Panc1 (cell line): ENCODE measurements at regions not wholly inside any gene's neighbourhood (a gene's known extent, or its start where the extent isn't known, plus 50 kb on each side); places are given as distances from the start of the nearest gene placed in this dataset.

Experiments used
- ATAC-seq: fragments of 200-7000 bp; cut with Tn5 transposase; 2 replicates; pipeline ENCODE4 v1.9.1; 2020; ENCODE audit warnings: mild to moderate bottlenecking, moderate library complexity
- BruUV-seq: library from RNA; stranded (reverse); fragments of 400-500 nt; replicated peaks from 2 replicates; lab custom pipeline; 2021; lab: Mats Ljungman, UMichigan
- CTCF ChIA-PET: fragments of 300-600 bp; sonication (Branson Sonifier 250); formaldehyde crosslinking; loops from one replicate; lab custom pipeline; 2022; ENCODE audit warnings: antibody characterized with exemption; lab: Charles Lee
- POLR2A ChIA-PET: fragments of 300-600 bp; sonication (Branson Sonifier 250); formaldehyde crosslinking; loops from one replicate; lab custom pipeline; 2022; ENCODE audit warnings: antibody characterized with exemption; lab: Charles Lee
- DNase-seq: peaks from one replicate; pipeline ENCODE4 v3.0.0-alpha.2; 2010; ENCODE audit warnings: low read depth, low spot score
- H3K27ac ChIP-seq: 2 replicates; pipeline ENCODE4 v1.5.1; 2011; ENCODE audit warnings: mild to moderate bottlenecking, low read length, inconsistent platforms
- H3K27me3 ChIP-seq: fragments of 200-500 bp; sonication (Bioruptor generic); 2 replicates; pipeline ENCODE4 v1.6.0; 2014; ENCODE audit warnings: low read length, inconsistent platforms; ENCODE audit not compliant: control insufficient read depth, insufficient read depth
- H3K36me3 ChIP-seq: fragments of 200-500 bp; sonication (Bioruptor generic); 2 replicates; pipeline ENCODE4 v1.5.1; 2014; ENCODE audit warnings: inconsistent platforms, mild to moderate bottlenecking, low read length, moderate library complexity; ENCODE audit not compliant: control insufficient read depth, insufficient read depth
- H3K4me1 ChIP-seq: 2 replicates; pipeline ENCODE4 v1.5.1; 2011; ENCODE audit warnings: inconsistent platforms, mild to moderate bottlenecking, low read length, moderate library complexity; ENCODE audit not compliant: control insufficient read depth, insufficient read depth
- H3K4me3 ChIP-seq, 2 experiments: 2 replicates each; pipeline ENCODE4 v1.5.1; 2011 to 2012; ENCODE audit warnings: low read depth in 2 of 2, low read length in 2 of 2, mild to moderate bottlenecking in 2 of 2, inconsistent platforms in 1 of 2, moderate library complexity in 1 of 2
- H3K9me3 ChIP-seq: fragments of 200-500 bp; sonication (Bioruptor generic); 2 replicates; pipeline ENCODE4 v1.5.1; 2014; ENCODE audit warnings: low read depth, mild to moderate bottlenecking, inconsistent platforms, low read length, moderate library complexity; ENCODE audit not compliant: control insufficient read depth, insufficient read depth
- POLR2AphosphoS5 ChIP-seq: IDR thresholded peaks from 2 replicates; pipeline ENCODE4 v1.6.1; 2012; ENCODE audit warnings: mild to moderate bottlenecking, low read depth, low read length, moderate library complexity
- SIN3A ChIP-seq: IDR thresholded peaks from 2 replicates; pipeline ENCODE4 v1.6.1; 2012; ENCODE audit warnings: low read depth, mild to moderate bottlenecking, low read length, moderate library complexity, borderline replicate concordance; ENCODE audit not compliant: insufficient read depth
- TCF7L2 ChIP-seq: IDR thresholded peaks from 2 replicates; pipeline ENCODE4 v1.6.1; 2011; ENCODE audit warnings: mild to moderate bottlenecking, low read depth, low read length, inconsistent platforms
- in situ Hi-C: cut with HindIII; loops from 2 replicates; pipeline ENCODE4 v1.10.0; 2016; ENCODE audit warnings: low sequenced_read_pairs, low pct_unique_long_range_greater_than_20kb
- intact Hi-C: fragments of 100-400 bp; cut with micrococcal nuclease; formaldehyde crosslinking; loops from one replicate; pipeline ENCODE4 v1.10.0; 2022; ENCODE audit not compliant: unreplicated experiment
- TF ChIP-seq, protein P1 (sequence below): fragments of 450-650 bp; IDR thresholded peaks from 2 replicates; pipeline ENCODE4 v1.5.1; 2017; ENCODE audit warnings: mild to moderate bottlenecking
- TF ChIP-seq, protein P2 (sequence below), 2 experiments: IDR thresholded peaks; 2 replicates each; pipeline ENCODE4 v1.6.1; 2011 to 2012; ENCODE audit warnings: low read depth in 2 of 2, control low read depth in 1 of 2, low read length in 1 of 2, mild to moderate bottlenecking in 1 of 2, moderate library complexity in 1 of 2; ENCODE audit not compliant: insufficient read depth in 1 of 2

DNA sequence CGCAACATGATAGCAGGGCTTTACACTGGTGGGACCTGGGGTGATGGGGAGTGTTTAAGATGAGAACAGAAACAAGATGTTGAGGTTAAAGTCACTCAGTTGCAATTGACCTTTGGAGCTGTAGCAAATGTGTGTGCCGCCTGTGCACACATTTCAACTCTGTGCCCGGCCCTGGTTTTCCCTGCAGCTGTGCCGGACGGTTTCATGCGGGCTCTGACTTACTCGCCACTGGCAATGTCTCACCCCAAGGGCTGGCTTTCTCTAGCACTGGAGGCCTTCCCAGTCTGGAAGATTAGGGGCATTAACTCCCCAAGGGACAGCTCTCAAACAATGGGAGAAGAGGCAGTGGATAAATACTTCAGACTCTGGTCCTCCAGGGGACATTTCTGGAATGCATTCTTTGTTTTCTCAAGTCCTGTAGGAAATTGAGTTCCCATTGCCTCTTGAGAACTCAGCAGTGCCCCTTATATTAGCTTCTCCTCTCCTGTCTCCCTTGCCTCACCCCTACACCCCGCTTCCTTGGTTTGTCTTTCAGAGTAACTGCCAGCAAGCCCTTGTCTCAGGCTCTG is 152.5 kb downstream of the EDEM1 start:
- Histone ChIP-seq H3K4me3 (no peak overlapping the region), H3K27ac (no peak overlapping the region), H3K36me3 (no peaks in the 10 kb centered on the region), H3K4me1 (no peaks in the 10 kb centered on the region), H3K27me3 (no peaks in the 10 kb centered on the region), H3K9me3 (no peaks in the 10 kb centered on the region)
- intact Hi-C loops = no loop called here
- TF ChIP-seq TCF7L2 = no peak
- no peak for TF ChIP-seq POLR2AphosphoS5
- TF ChIP-seq SIN3A = no peak
- TF ChIP-seq, protein P1, sequence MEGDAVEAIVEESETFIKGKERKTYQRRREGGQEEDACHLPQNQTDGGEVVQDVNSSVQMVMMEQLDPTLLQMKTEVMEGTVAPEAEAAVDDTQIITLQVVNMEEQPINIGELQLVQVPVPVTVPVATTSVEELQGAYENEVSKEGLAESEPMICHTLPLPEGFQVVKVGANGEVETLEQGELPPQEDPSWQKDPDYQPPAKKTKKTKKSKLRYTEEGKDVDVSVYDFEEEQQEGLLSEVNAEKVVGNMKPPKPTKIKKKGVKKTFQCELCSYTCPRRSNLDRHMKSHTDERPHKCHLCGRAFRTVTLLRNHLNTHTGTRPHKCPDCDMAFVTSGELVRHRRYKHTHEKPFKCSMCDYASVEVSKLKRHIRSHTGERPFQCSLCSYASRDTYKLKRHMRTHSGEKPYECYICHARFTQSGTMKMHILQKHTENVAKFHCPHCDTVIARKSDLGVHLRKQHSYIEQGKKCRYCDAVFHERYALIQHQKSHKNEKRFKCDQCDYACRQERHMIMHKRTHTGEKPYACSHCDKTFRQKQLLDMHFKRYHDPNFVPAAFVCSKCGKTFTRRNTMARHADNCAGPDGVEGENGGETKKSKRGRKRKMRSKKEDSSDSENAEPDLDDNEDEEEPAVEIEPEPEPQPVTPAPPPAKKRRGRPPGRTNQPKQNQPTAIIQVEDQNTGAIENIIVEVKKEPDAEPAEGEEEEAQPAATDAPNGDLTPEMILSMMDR = no peak
- TF ChIP-seq, protein P2, sequence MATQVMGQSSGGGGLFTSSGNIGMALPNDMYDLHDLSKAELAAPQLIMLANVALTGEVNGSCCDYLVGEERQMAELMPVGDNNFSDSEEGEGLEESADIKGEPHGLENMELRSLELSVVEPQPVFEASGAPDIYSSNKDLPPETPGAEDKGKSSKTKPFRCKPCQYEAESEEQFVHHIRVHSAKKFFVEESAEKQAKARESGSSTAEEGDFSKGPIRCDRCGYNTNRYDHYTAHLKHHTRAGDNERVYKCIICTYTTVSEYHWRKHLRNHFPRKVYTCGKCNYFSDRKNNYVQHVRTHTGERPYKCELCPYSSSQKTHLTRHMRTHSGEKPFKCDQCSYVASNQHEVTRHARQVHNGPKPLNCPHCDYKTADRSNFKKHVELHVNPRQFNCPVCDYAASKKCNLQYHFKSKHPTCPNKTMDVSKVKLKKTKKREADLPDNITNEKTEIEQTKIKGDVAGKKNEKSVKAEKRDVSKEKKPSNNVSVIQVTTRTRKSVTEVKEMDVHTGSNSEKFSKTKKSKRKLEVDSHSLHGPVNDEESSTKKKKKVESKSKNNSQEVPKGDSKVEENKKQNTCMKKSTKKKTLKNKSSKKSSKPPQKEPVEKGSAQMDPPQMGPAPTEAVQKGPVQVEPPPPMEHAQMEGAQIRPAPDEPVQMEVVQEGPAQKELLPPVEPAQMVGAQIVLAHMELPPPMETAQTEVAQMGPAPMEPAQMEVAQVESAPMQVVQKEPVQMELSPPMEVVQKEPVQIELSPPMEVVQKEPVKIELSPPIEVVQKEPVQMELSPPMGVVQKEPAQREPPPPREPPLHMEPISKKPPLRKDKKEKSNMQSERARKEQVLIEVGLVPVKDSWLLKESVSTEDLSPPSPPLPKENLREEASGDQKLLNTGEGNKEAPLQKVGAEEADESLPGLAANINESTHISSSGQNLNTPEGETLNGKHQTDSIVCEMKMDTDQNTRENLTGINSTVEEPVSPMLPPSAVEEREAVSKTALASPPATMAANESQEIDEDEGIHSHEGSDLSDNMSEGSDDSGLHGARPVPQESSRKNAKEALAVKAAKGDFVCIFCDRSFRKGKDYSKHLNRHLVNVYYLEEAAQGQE (IDR thresholded peaks at IDR 0.05; ENCODE audit: insufficient read depth in 1 of 2, low read depth in 2 of 2, low read length in 1 of 2) = no peak
- ATAC-seq (no peak), DNase-seq (no peak)
- BruUV-seq = no TSS peak
- ChIA-PET CTCF (no interaction called here), POLR2A (no interaction called here)
- in situ Hi-C loops = no loop called here

DNA sequence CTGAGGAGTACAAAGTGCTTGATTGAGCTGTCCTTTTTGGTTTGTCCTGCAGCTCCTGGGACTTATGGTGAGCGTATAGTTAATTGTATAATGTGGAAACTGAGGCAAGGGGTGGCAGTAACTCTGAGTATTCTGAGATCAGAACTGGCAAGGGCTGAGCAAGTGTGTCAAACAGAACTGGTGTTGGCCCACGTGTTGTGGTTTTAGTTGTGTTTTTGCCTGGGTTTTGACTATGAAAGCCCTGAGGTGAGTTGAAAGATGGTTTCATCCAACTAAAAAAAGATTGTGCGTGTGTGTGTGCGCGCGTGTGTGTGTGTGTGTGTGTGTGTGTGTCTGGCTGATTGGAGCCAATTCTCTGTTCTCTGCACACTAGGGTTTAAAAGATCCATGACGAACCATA is 154.1 kb downstream of the EDEM1 start:
- CTCF ChIA-PET = no interaction called here

More for the DNA sequence above, 154.1 kb downstream of the EDEM1 start:
- no peak for TF ChIP-seq SIN3A
- TF ChIP-seq TCF7L2 = no peak
- TF ChIP-seq POLR2AphosphoS5 = no peak
- TF ChIP-seq, protein P1 = no peak
- TF ChIP-seq, protein P2 (IDR thresholded peaks at IDR 0.05; ENCODE audit: insufficient read depth in 1 of 2, low read depth in 2 of 2, low read length in 1 of 2) = no peak
- no peak for DNase-seq
- intact Hi-C loops = no loop called here
- H3K9me3 ChIP-seq = no peaks in the 10 kb centered on the region
- ATAC-seq = no peak
- H3K27me3 ChIP-seq = no peaks in the 10 kb centered on the region
- H3K4me1 ChIP-seq = no peaks in the 10 kb centered on the region
- BruUV-seq = no TSS peak
- H3K36me3 ChIP-seq = no peaks in the 10 kb centered on the region
- no peak overlapping the region for H3K27ac ChIP-seq
- POLR2A ChIA-PET = no interaction called here
- H3K4me3 ChIP-seq = no peak overlapping the region
- in situ Hi-C loops = no loop called here
